ENCODE measurements at regions not wholly inside any gene's neighbourhood (a gene's known extent, or its start where the extent isn't known, plus 50 kb on each side); places are given as distances from the start of the nearest gene placed in this dataset.

DNA sequence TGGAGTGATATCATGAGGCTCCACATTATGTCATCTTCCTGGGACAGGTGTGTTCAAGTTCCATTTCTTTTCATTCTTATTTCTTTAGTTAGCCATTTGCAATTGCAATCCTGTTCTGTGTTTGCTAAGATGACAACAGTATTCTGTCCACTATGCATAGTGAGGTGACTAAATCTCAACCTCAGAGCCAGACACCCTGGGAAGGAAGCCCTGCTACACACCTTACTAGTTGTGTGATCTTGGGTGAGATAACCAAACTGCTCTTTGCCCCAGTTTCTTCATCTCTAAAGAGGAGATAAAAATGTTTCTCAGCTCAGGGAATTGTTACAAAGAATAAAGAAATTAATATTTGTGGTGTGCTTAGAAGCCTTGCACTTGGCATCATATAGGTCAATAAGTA lies 215.1 kb upstream of the RPS23 start:
- H3K9me3 ChIP-seq (replicated peaks; ENCODE audit: control insufficient read depth, insufficient read depth, low read depth, low read length): no peaks in the 10 kb centered on the region
- ChIA-PET POLR2A (no interaction called here), CTCF (ENCODE audit: low intra/inter-chr PET ratio) (no interaction called here)
- H2AFZ ChIP-seq (ENCODE audit: low read depth, low read length): no peak overlapping the region
- no TSS peak for BruUV-seq (replicated peaks)
- H3K79me2 ChIP-seq (ENCODE audit: control insufficient read depth, insufficient read depth, low read length): no peaks in the 10 kb centered on the region
- H3K27ac ChIP-seq (ENCODE audit: extremely low read depth, low read depth, low read length): no peak overlapping the region
- no peaks in the 10 kb centered on the region for H3K4me1 ChIP-seq (replicated peaks in 1 of 2; ENCODE audit: control insufficient read depth in 2 of 2, insufficient read depth in 2 of 2, low read length in 2 of 2)
- no peak overlapping the region for H3K4me2 ChIP-seq (ENCODE audit: insufficient read depth, low read length)
- no peaks in the 10 kb centered on the region for H4K20me1 ChIP-seq (replicated peaks; ENCODE audit: control insufficient read depth, insufficient read depth, low read length)
- FAIRE-seq: no peak
- no peak overlapping the region for H3K4me3 ChIP-seq
- H3K9ac ChIP-seq (ENCODE audit: insufficient read depth in 1 of 2, low read depth in 2 of 2, low read length in 2 of 2): no peak overlapping the region
- no peak for ATAC-seq
- DNase-seq (ENCODE audit: extremely low read depth in 1 of 4, low spot score in 3 of 4): no peak
- no peak for TF ChIP-seq SOX6 (IDR thresholded peaks at IDR 0.05)
- no peak for TF ChIP-seq U2AF1 (optimal IDR thresholded peaks at IDR 0.05; ENCODE audit: low read depth, low read length)
- no peak for TF ChIP-seq FOXJ2 (tag; IDR thresholded peaks at IDR 0.05)
- TF ChIP-seq, protein P1, sequence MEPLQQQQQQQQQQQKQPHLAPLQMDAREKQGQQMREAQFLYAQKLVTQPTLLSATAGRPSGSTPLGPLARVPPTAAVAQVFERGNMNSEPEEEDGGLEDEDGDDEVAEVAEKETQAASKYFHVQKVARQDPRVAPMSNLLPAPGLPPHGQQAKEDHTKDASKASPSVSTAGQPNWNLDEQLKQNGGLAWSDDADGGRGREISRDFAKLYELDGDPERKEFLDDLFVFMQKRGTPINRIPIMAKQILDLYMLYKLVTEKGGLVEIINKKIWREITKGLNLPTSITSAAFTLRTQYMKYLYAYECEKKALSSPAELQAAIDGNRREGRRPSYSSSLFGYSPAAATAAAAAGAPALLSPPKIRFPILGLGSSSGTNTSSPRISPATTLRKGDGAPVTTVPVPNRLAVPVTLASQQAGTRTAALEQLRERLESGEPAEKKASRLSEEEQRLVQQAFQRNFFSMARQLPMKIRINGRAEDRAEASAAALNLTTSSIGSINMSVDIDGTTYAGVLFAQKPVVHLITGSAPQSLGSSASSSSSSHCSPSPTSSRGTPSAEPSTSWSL (CRISPR knock-in tag; IDR thresholded peaks at IDR 0.05; ENCODE audit: borderline replicate concordance): no peak
- TF ChIP-seq RUNX1 (IDR thresholded peaks at IDR 0.05; ENCODE audit: low read depth): no peak
- TF ChIP-seq, protein P2, sequence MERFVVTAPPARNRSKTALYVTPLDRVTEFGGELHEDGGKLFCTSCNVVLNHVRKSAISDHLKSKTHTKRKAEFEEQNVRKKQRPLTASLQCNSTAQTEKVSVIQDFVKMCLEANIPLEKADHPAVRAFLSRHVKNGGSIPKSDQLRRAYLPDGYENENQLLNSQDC (CRISPR knock-in tag; IDR thresholded peaks at IDR 0.05): no peak
- TF ChIP-seq, protein P3, sequence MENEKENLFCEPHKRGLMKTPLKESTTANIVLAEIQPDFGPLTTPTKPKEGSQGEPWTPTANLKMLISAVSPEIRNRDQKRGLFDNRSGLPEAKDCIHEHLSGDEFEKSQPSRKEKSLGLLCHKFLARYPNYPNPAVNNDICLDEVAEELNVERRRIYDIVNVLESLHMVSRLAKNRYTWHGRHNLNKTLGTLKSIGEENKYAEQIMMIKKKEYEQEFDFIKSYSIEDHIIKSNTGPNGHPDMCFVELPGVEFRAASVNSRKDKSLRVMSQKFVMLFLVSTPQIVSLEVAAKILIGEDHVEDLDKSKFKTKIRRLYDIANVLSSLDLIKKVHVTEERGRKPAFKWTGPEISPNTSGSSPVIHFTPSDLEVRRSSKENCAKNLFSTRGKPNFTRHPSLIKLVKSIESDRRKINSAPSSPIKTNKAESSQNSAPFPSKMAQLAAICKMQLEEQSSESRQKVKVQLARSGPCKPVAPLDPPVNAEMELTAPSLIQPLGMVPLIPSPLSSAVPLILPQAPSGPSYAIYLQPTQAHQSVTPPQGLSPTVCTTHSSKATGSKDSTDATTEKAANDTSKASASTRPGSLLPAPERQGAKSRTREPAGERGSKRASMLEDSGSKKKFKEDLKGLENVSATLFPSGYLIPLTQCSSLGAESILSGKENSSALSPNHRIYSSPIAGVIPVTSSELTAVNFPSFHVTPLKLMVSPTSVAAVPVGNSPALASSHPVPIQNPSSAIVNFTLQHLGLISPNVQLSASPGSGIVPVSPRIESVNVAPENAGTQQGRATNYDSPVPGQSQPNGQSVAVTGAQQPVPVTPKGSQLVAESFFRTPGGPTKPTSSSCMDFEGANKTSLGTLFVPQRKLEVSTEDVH (IDR thresholded peaks at IDR 0.05; ENCODE audit: low read depth, partially characterized antibody): no peak
- no peaks in the 10 kb centered on the region for H3K9me1 ChIP-seq (ENCODE audit: control insufficient read depth, insufficient read depth, low read length)
- intact Hi-C loops (cut with micrococcal nuclease): loop anchor here (10.0 kb wide), 1 partner anchor 138 kb away; no protein-coding TSS in a partner anchor
- no peaks in the 10 kb centered on the region for H3K27me3 ChIP-seq (ENCODE audit: control insufficient read depth in 2 of 2, insufficient read depth in 2 of 2, low read length in 2 of 2)
- H3K36me3 ChIP-seq (ENCODE audit: control insufficient read depth, insufficient read depth, low read length): no peaks in the 10 kb centered on the region
- in situ Hi-C loops (cut with MboI): no loop called here
